SK-N-SH (cell line): ENCODE measurements at regions not wholly inside any gene's neighbourhood (a gene's known extent, or its start where the extent isn't known, plus 50 kb on each side); places are given as distances from the start of the nearest gene placed in this dataset.

Experiments used
- CTCF ChIP-seq: fragments of 200-600 bp; sonication (generic); IDR thresholded peaks from 2 replicates; pipeline ENCODE4 v1.6.1; 2017; ENCODE audit warnings: antibody characterized with exemption, mild to moderate bottlenecking, moderate library complexity
- ELF1 ChIP-seq: IDR thresholded peaks from 2 replicates; pipeline ENCODE4 v1.4.0; 2012
- FOXM1 ChIP-seq: IDR thresholded peaks from 2 replicates; pipeline ENCODE4 v1.4.0; 2012; ENCODE audit warnings: low read depth, mild to moderate bottlenecking
- GABPA ChIP-seq: IDR thresholded peaks from 2 replicates; pipeline ENCODE4 v1.4.0; 2012; ENCODE audit warnings: low read depth, mild to moderate bottlenecking
- PBX3 ChIP-seq: IDR thresholded peaks from 2 replicates; pipeline ENCODE4; 2012
- POLR2AphosphoS5 ChIP-seq: IDR thresholded peaks from 2 replicates; pipeline ENCODE4 v1.6.1; 2012; ENCODE audit warnings: low read depth, low read length
- RCOR1 ChIP-seq: fragments of 150-350 bp; IDR thresholded peaks from 2 replicates; pipeline ENCODE4 v1.6.1; 2017; ENCODE audit warnings: antibody characterized with exemption, low read length
- RFX5 ChIP-seq: IDR thresholded peaks from 2 replicates; pipeline ENCODE4 v1.6.1; 2012; ENCODE audit warnings: mild to moderate bottlenecking, improper control_type of control experiment, low read length
- RXRA ChIP-seq: IDR thresholded peaks from 2 replicates; pipeline ENCODE4 v1.4.0; 2012; ENCODE audit warnings: low read depth, mild to moderate bottlenecking, borderline replicate concordance

- TF ChIP-seq GABPA (no peak), CTCF (no peak), RCOR1 (no peak), RXRA (no peak), RFX5 (no peak), ELF1 (no peak), FOXM1 (no peak), POLR2AphosphoS5 (no peak), PBX3 (no peak)
Measured at GRCh38 chr5:57106661-57107060, 67.2 kb upstream of the GPBP1 start.
